HepG2 (cell line): ENCODE measurements at regions not wholly inside any gene's neighbourhood (a gene's known extent, or its start where the extent isn't known, plus 50 kb on each side); places are given as distances from the start of the nearest gene placed in this dataset.

ENCODE experiments used
- ATAC-seq: fragments of 200-7000 bp; cut with Tn5 transposase; 3 replicates; pipeline ENCODE4 v1.9.1; 2020; ENCODE audit warnings: mild to moderate bottlenecking, moderate library complexity
- BruUV-seq: library from RNA; stranded (reverse); fragments of 400-500 nt; replicated peaks from 2 replicates; lab custom pipeline; 2021; lab: Mats Ljungman, UMichigan
- CTCF ChIA-PET: fragments of 300-600 bp; formaldehyde crosslinking; extraction: SDS; loops from one replicate; lab custom pipeline; 2021; ENCODE audit warnings: low total read pairs, inconsistent platforms, low intra/inter-chr PET ratio; lab: Yijun Ruan, JAX
- POLR2A ChIA-PET: fragments of 350-600 bp; sonication (Branson Sonifier 250); formaldehyde crosslinking; loops from one replicate; lab custom pipeline; 2020; ENCODE audit warnings: antibody characterized with exemption, inconsistent platforms; lab: Yijun Ruan, JAX
- DNase-seq: peaks from one replicate; pipeline ENCODE4 v3.0.0-alpha.2; 2015; ENCODE audit warnings: low spot score
- FAIRE-seq: peaks from 3 replicates; lab custom pipeline; 2011; peaks lifted over from hg19 to GRCh38; lab: Jason Lieb, UNC
- H2AFZ ChIP-seq: one replicate; pipeline ENCODE4 v1.6.1; 2011; ENCODE audit warnings: low read length, inconsistent platforms
- H3K27ac ChIP-seq: fragments of 300-600 bp; 3 replicates; pipeline ENCODE4 v1.8.0; 2011; ENCODE audit warnings: mixed run types, mild to moderate bottlenecking, mixed read lengths, low read length, inconsistent platforms; ENCODE audit not compliant: insufficient read depth; ENCODE audit errors: extremely low read length
- H3K27me3 ChIP-seq, 2 experiments: fragments of 200-600 bp in 1 of 2; 2 replicates in 1 of 2; 3 replicates in 1 of 2; pipeline versions ENCODE4 v1.6.0 to v1.8.0; 2011; ENCODE audit warnings: low read length in 2 of 2, mild to moderate bottlenecking in 2 of 2, moderate library complexity in 2 of 2, inconsistent platforms in 1 of 2; ENCODE audit not compliant: insufficient read depth in 2 of 2, control insufficient read depth in 1 of 2
- H3K36me3 ChIP-seq, 2 experiments: fragments of 200-600 bp in 1 of 2; replicated peaks in 1 of 2; 2 replicates in 1 of 2; 3 replicates in 1 of 2; pipeline versions ENCODE4 v1.5.1 to v1.8.0; 2011; ENCODE audit warnings: low read length in 2 of 2, inconsistent platforms in 1 of 2; ENCODE audit not compliant: insufficient read depth in 2 of 2, control insufficient read depth in 1 of 2
- H3K4me1 ChIP-seq: 2 replicates; pipeline ENCODE4 v1.5.1; 2012; ENCODE audit warnings: low read length, inconsistent platforms; ENCODE audit not compliant: insufficient read depth
- H3K4me2 ChIP-seq: 2 replicates; pipeline ENCODE4 v1.6.0; 2011; ENCODE audit warnings: low read depth, low read length, inconsistent platforms
- H3K4me3 ChIP-seq, 3 experiments: fragments of 200-600 bp in 1 of 3; sonication (generic), shearing (Covaris generic) in 1 of 3; replicated peaks in 1 of 3; 2 replicates each; pipeline ENCODE4 v1.5.1; 2011 to 2016; ENCODE audit warnings: low read length in 3 of 3, inconsistent platforms in 2 of 3, low read depth in 2 of 3, mild to moderate bottlenecking in 2 of 3, control low read depth in 1 of 3, mixed read lengths in 1 of 3; ENCODE audit not compliant: insufficient read depth in 1 of 3
- H3K79me2 ChIP-seq: one replicate; pipeline ENCODE4 v1.6.1; 2011; ENCODE audit warnings: low read length, inconsistent platforms; ENCODE audit not compliant: insufficient read depth
- H3K9ac ChIP-seq: 2 replicates; pipeline ENCODE4 v1.6.0; 2011; ENCODE audit warnings: mild to moderate bottlenecking, low read depth, low read length, inconsistent platforms; ENCODE audit not compliant: insufficient read depth
- H3K9me3 ChIP-seq: 2 replicates; pipeline ENCODE4 v1.5.1; 2012; ENCODE audit warnings: mild to moderate bottlenecking, low read length
- H4K20me1 ChIP-seq: 2 replicates; pipeline ENCODE4 v1.6.0; 2011; ENCODE audit warnings: inconsistent platforms, mild to moderate bottlenecking, low read length, moderate library complexity; ENCODE audit not compliant: insufficient read depth
- ARID3A ChIP-seq: IDR thresholded peaks from 2 replicates; pipeline ENCODE4 v1.6.1; 2012; ENCODE audit warnings: low read depth, low read length, improper control_type of control experiment
- EEA1 ChIP-seq: sonication (generic); formaldehyde crosslinking; IDR thresholded peaks from 2 replicates; pipeline ENCODE4 v1.5.1; 2020; ENCODE audit warnings: mild to moderate bottlenecking, missing genetic modification reagents, borderline replicate concordance
- ERF ChIP-seq: IDR thresholded peaks from 2 replicates; pipeline ENCODE4 v1.6.1; 2018; ENCODE audit warnings: missing biosample characterization, missing genetic modification reagents
- HMGA1 ChIP-seq: sonication (generic); formaldehyde crosslinking; conservative IDR thresholded peaks from 2 replicates; pipeline ENCODE4 v1.4.0; 2020; ENCODE audit warnings: missing genetic modification reagents
- IRF1 ChIP-seq: sonication (generic); formaldehyde crosslinking; IDR thresholded peaks from 2 replicates; pipeline ENCODE4 v1.4.0; 2020; ENCODE audit warnings: low read depth, mild to moderate bottlenecking, missing genetic modification reagents
- IRF9 ChIP-seq: sonication (generic); formaldehyde crosslinking; IDR thresholded peaks from 2 replicates; pipeline ENCODE4 v1.8.0; 2022; ENCODE audit warnings: missing genetic modification reagents, mild to moderate bottlenecking, borderline replicate concordance
- PREB ChIP-seq: sonication (generic); formaldehyde crosslinking; IDR thresholded peaks from 2 replicates; pipeline ENCODE4 v1.4.0; 2020; ENCODE audit warnings: missing genetic modification reagents
- SP5 ChIP-seq: IDR thresholded peaks from 2 replicates; pipeline ENCODE4 v1.6.1; 2016; ENCODE audit warnings: low read depth, borderline replicate concordance
- TSC22D2 ChIP-seq: sonication (generic); formaldehyde crosslinking; IDR thresholded peaks from 2 replicates; pipeline ENCODE4 v1.5.1; 2020; ENCODE audit warnings: missing genetic modification reagents, mild to moderate bottlenecking, borderline replicate concordance
- ZNF235 ChIP-seq: sonication (generic); formaldehyde crosslinking; IDR thresholded peaks from 2 replicates; pipeline ENCODE4 v1.8.1; 2023; ENCODE audit warnings: mild to moderate bottlenecking, missing genetic modification reagents, borderline replicate concordance
- ZNF275 ChIP-seq: sonication (generic); formaldehyde crosslinking; IDR thresholded peaks from 2 replicates; pipeline ENCODE4 v1.8.0; 2022; ENCODE audit warnings: missing genetic modification reagents, mild to moderate bottlenecking, inconsistent platforms, borderline replicate concordance
- ZNF350 ChIP-seq: sonication (generic); formaldehyde crosslinking; IDR thresholded peaks from 2 replicates; pipeline ENCODE4 v1.4.0; 2020; ENCODE audit warnings: mild to moderate bottlenecking, low read depth, missing genetic modification reagents, borderline replicate concordance
- ZNF562 ChIP-seq: sonication (generic); formaldehyde crosslinking; IDR thresholded peaks from 2 replicates; pipeline ENCODE4 v1.8.0; 2022; ENCODE audit warnings: missing genetic modification reagents, borderline replicate concordance
- ZNF687 ChIP-seq: sonication (generic); formaldehyde crosslinking; IDR thresholded peaks from 2 replicates; pipeline ENCODE4 v1.5.1; 2020; ENCODE audit warnings: mild to moderate bottlenecking, missing genetic modification reagents, moderate library complexity
- WGBS: methylation state at CpG from one replicate; pipeline ENCODE4 v1.1.6; 2017; ENCODE audit warnings: low lambda C conversion rate; 5-methylcytosine and 5-hydroxymethylcytosine counted together
- in situ Hi-C: cut with HindIII; loops from 2 replicates; pipeline ENCODE4 v1.10.0; 2017; ENCODE audit warnings: low pct_unique_long_range_greater_than_20kb; ENCODE audit not compliant: extremely low pct_ligation_motif_present
- intact Hi-C: fragments of 100-400 bp; cut with micrococcal nuclease; formaldehyde crosslinking; loops from one replicate; pipeline ENCODE4 v1.10.0; 2022; ENCODE audit not compliant: unreplicated experiment

GRCh38 chrX:101986586-101986985, 54.8 kb upstream of the ZMAT1 start:
- no peak overlapping the region for H2AFZ ChIP-seq
- H3K4me3 ChIP-seq = no peak overlapping the region
- ChIA-PET CTCF (no interaction called here), POLR2A (no interaction called here)
- ATAC-seq (no peak), FAIRE-seq (no peak), DNase-seq (no peak)
- in situ Hi-C loops (no loop called here), intact Hi-C loops (no loop called here)
- no TSS peak for BruUV-seq
- no peaks in the 10 kb centered on the region for H3K27me3 ChIP-seq
- H4K20me1 ChIP-seq = no peaks in the 10 kb centered on the region
- H3K9ac ChIP-seq = no peak overlapping the region
- H3K4me1 ChIP-seq = no peaks in the 10 kb centered on the region
- H3K9me3 ChIP-seq = no peaks in the 10 kb centered on the region
- no peaks in the 10 kb centered on the region for H3K36me3 ChIP-seq
- H3K27ac ChIP-seq = no peak overlapping the region
- H3K79me2 ChIP-seq = no peaks in the 10 kb centered on the region
- H3K4me2 ChIP-seq = no peak overlapping the region
- WGBS = 0% methylated on average over 2 of the region's 2 CpGs
- TF ChIP-seq ERF (no peak), ZNF235 (CRISPR knock-in tag) (no peak), IRF9 (no peak), ZNF562 (CRISPR knock-in tag) (no peak), ZNF350 (CRISPR knock-in tag) (no peak), SP5 (CRISPR knock-in tag) (no peak), ZNF687 (no peak), TSC22D2 (no peak), HMGA1 (CRISPR knock-in tag) (no peak), ARID3A (no peak), IRF1 (no peak), EEA1 (no peak), PREB (CRISPR knock-in tag) (no peak), ZNF275 (CRISPR knock-in tag) (no peak)
